WERI-Rb-1 (cell line): ENCODE measurements at regions not wholly inside any gene's neighbourhood (a gene's known extent, or its start where the extent isn't known, plus 50 kb on each side); places are given as distances from the start of the nearest gene placed in this dataset.

ENCODE experiments used
- DNase-seq: peaks from one replicate; pipeline ENCODE4 v3.0.0-alpha.2; 2020
- H3K27ac ChIP-seq: fragments of 250-450 bp; sonication (Bioruptor Pico); 2 replicates; pipeline ENCODE4 v1.5.1; 2020; ENCODE audit warnings: mild to moderate bottlenecking, moderate library complexity
- H3K27me3 ChIP-seq: fragments of 250-450 bp; sonication (Bioruptor Pico); 2 replicates; pipeline ENCODE4 v1.5.1; 2021; ENCODE audit warnings: mild to moderate bottlenecking, low read depth, moderate library complexity; ENCODE audit not compliant: insufficient read depth, severe bottlenecking
- H3K36me3 ChIP-seq: fragments of 250-450 bp; sonication (Bioruptor Pico); 2 replicates; pipeline ENCODE4 v1.5.1; 2020; ENCODE audit warnings: mild to moderate bottlenecking, moderate library complexity
- H3K4me3 ChIP-seq: 2 replicates; pipeline ENCODE4 v1.5.1; 2011; ENCODE audit warnings: low read depth, mild to moderate bottlenecking, control low read depth, low read length
- H3K9me3 ChIP-seq: fragments of 250-450 bp; sonication (Bioruptor Pico); 2 replicates; pipeline ENCODE4 v1.5.1; 2021; ENCODE audit warnings: mild to moderate bottlenecking, moderate library complexity; ENCODE audit not compliant: severe bottlenecking
- TF ChIP-seq, protein P1 (sequence below): IDR thresholded peaks from 2 replicates; pipeline ENCODE4 v1.5.1; 2011; ENCODE audit warnings: low read depth, mild to moderate bottlenecking, control low read depth, inconsistent platforms, low read length

DNA sequence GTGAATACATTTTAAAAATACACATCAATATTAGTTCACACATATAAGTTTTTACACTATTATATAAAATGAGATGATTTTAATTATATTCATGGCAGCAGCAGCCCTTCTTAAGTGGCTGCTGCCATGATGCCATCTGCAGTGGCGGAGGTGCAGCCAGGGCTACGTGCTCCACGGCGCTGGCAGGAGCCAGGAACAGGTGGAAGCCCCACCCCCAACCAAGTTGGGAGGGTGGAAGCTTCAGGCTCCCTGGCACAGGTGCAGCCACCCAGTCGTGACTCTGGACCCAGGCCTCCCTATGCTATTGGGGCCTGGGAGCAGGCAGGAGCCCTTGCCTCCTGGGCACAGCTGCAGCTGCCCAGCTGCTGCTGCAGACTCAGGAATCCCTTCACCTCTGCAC is 646.9 kb upstream of the PCDH9 start:
- no peaks in the 10 kb centered on the region for H3K27me3 ChIP-seq
- TF ChIP-seq, protein P1, sequence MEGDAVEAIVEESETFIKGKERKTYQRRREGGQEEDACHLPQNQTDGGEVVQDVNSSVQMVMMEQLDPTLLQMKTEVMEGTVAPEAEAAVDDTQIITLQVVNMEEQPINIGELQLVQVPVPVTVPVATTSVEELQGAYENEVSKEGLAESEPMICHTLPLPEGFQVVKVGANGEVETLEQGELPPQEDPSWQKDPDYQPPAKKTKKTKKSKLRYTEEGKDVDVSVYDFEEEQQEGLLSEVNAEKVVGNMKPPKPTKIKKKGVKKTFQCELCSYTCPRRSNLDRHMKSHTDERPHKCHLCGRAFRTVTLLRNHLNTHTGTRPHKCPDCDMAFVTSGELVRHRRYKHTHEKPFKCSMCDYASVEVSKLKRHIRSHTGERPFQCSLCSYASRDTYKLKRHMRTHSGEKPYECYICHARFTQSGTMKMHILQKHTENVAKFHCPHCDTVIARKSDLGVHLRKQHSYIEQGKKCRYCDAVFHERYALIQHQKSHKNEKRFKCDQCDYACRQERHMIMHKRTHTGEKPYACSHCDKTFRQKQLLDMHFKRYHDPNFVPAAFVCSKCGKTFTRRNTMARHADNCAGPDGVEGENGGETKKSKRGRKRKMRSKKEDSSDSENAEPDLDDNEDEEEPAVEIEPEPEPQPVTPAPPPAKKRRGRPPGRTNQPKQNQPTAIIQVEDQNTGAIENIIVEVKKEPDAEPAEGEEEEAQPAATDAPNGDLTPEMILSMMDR: no peak

DNA sequence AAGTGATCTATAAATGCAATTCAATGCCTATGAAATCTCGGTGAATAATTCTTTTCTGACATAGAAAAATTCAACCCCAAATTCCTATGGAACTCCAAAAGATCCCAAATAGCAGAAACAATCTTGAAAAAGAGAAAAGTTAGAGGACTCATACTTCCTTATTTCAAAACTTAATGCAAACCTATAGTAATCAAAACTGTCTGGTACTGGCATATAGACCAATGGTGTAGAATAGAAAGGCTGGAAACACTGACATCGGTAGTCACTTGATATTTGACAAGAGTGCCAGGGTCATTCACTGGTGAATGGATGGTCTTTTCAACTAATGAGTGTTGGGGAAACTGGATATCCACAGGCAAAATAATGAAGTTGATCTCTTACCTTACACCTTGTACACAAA is 637.1 kb upstream of the PCDH9 start:
- Histone ChIP-seq H3K27me3 (no peaks in the 10 kb centered on the region), H3K4me3 (no peak overlapping the region), H3K9me3 (no peaks in the 10 kb centered on the region), H3K36me3 (no peaks in the 10 kb centered on the region), H3K27ac (no peak overlapping the region)
- no peak for DNase-seq
- TF ChIP-seq, protein P1: no peak

More for the DNA sequence above, 646.9 kb upstream of the PCDH9 start:
- DNase-seq: no peak
- no peak overlapping the region for H3K4me3 ChIP-seq
- no peak overlapping the region for H3K27ac ChIP-seq
- no peaks in the 10 kb centered on the region for H3K9me3 ChIP-seq
- no peaks in the 10 kb centered on the region for H3K36me3 ChIP-seq

DNA sequence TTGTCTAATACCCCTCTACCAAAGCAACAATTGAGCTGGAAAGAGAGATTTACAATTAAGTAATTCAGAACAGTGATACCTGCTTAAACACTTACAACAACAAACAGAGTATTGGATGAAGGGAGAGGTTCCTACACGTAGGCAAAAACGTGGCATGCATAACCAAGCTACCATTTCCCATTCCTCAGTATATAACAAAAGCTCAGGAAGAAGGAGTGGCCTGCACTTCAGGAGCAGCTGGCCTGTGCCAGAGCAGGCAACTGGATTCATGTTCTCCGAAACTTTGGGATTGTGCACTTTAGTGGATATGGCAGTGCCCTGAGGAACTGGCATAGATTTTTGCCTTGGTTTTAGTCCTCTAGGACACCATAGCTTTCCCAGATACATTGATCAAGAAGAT is 630.2 kb upstream of the PCDH9 start:
- H3K27me3 ChIP-seq: no peaks in the 10 kb centered on the region
- TF ChIP-seq, protein P1: no peak
- H3K4me3 ChIP-seq: no peak overlapping the region
- H3K36me3 ChIP-seq: no peaks in the 10 kb centered on the region
- H3K27ac ChIP-seq: no peak overlapping the region
- no peak for DNase-seq
- H3K9me3 ChIP-seq: no peaks in the 10 kb centered on the region

DNA sequence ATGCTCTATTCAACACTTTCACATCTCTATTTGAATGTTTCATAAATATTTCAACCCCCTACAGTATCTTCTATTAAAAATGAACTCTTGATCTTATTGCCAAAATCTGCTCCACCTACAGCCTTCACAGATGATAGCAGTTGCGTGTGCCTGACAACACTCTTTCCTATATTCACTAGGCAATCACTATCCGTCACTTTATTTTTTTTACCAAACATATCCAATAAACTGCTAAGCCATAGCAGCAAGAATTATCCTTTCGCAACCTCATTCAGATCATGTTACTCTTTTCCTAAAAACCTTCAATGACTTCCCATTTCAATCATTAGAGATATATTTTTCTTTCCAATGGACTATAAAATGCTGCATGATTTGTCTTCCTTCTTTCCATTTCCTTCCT is 629.8 kb upstream of the PCDH9 start:
- DNase-seq: no peak
- TF ChIP-seq, protein P1: no peak
- Histone ChIP-seq H3K9me3 (no peaks in the 10 kb centered on the region), H3K4me3 (no peak overlapping the region), H3K36me3 (no peaks in the 10 kb centered on the region), H3K27ac (no peak overlapping the region), H3K27me3 (no peaks in the 10 kb centered on the region)

DNA sequence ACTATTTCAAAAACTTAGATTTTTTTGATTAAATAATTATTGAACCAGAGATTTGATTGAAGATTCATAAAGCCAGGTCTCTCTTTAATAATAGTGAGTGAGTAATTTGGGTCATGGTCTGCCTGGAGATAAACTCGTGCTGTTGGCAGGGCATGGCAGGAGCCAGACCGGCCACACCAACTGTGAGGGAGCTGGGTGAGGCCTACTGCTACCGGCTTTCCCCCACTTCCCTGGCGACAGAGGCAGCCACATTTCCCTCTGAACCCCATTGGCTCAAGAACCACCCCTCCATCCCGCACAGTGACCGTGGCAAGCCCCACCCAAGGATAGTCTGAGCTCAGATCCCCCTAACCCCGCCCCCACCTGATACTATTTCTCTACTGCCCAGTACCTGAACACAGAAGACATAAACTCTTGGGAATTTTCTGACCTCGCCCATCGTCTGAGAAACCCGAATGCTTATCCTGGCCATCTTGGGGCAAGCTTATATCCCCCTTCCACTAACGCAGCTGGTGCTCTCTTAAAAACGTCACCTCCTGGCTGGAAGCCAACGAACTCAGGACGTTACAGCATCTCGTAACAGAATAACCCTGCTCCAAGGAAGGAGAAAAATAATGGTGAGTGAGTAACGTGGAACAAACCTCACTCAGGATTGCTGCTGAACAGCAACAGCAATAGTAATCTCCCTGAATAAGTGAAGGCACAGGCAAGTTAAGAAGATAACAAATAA is 627.6 kb upstream of the PCDH9 start:
- Histone ChIP-seq H3K4me3 (no peak overlapping the region), H3K27me3 (no peaks in the 10 kb centered on the region), H3K27ac (no peak overlapping the region), H3K36me3 (no peaks in the 10 kb centered on the region), H3K9me3 (no peaks in the 10 kb centered on the region)
- TF ChIP-seq, protein P1: no peak
- DNase-seq: no peak

DNA sequence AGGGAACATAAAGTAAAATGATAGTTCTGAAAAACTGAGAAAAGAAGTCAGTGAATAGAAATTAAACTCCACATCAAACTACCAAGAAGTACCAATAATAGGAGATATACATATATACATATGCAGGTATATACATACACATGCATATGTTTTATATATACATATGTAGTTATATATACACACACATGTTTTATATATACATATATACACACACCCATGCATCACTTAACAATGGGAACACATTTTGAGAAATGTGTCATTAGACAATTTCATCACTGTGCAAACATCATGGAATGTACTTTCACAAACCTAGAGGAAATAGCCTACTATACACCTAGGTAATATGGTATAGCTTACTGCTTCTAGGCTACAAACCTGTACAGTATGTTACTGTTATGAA is 626.8 kb upstream of the PCDH9 start:
- TF ChIP-seq, protein P1: no peak
- Histone ChIP-seq H3K4me3 (no peak overlapping the region), H3K27ac (no peak overlapping the region), H3K36me3 (no peaks in the 10 kb centered on the region), H3K27me3 (no peaks in the 10 kb centered on the region), H3K9me3 (no peaks in the 10 kb centered on the region)
- no peak for DNase-seq
